ENCODE measurements at regions not wholly inside any gene's neighbourhood (a gene's known extent, or its start where the extent isn't known, plus 50 kb on each side); places are given as distances from the start of the nearest gene placed in this dataset.

DNA sequence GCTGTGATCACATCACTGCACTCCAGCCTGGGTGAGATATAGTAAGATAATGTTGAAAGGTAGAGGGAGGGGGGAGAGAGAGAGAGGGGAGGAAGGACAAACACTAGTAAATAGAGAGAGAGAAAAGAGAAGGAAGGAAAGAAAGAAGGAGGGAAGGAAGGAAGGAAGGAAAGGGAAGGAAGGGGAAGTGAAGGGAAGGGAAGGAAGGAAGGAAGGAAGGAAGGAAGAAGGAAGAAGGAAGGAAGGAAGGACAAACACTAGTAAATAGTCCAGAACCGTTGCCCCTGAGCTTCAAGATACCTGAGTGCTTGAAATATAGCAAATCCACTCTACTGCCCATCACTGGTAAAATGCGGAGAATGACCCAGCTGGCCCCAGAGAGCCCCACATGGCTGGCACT, 156.5 kb upstream of the ZNF507 start:
- no peak overlapping the region for H3K27ac Mint-ChIP-seq
- no peaks in the 10 kb centered on the region; the same call in 1 of the 2 replicates for H3K36me3 Mint-ChIP-seq (ENCODE audit: low read depth)
- H3K27me3 Mint-ChIP-seq (ENCODE audit: insufficient read depth) = peaks cover 3% of the 10 kb centered on the region
- TF ChIP-seq, protein P1, sequence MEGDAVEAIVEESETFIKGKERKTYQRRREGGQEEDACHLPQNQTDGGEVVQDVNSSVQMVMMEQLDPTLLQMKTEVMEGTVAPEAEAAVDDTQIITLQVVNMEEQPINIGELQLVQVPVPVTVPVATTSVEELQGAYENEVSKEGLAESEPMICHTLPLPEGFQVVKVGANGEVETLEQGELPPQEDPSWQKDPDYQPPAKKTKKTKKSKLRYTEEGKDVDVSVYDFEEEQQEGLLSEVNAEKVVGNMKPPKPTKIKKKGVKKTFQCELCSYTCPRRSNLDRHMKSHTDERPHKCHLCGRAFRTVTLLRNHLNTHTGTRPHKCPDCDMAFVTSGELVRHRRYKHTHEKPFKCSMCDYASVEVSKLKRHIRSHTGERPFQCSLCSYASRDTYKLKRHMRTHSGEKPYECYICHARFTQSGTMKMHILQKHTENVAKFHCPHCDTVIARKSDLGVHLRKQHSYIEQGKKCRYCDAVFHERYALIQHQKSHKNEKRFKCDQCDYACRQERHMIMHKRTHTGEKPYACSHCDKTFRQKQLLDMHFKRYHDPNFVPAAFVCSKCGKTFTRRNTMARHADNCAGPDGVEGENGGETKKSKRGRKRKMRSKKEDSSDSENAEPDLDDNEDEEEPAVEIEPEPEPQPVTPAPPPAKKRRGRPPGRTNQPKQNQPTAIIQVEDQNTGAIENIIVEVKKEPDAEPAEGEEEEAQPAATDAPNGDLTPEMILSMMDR (IDR thresholded peaks at IDR 0.05) = no peak
- H3K4me3 Mint-ChIP-seq = no peak overlapping the region
- H3K9me3 Mint-ChIP-seq = peaks cover 57% of the 10 kb centered on the region
- H3K4me1 Mint-ChIP-seq (ENCODE audit: low read depth) = no peaks in the 10 kb centered on the region
- DNase-seq = no peak

DNA sequence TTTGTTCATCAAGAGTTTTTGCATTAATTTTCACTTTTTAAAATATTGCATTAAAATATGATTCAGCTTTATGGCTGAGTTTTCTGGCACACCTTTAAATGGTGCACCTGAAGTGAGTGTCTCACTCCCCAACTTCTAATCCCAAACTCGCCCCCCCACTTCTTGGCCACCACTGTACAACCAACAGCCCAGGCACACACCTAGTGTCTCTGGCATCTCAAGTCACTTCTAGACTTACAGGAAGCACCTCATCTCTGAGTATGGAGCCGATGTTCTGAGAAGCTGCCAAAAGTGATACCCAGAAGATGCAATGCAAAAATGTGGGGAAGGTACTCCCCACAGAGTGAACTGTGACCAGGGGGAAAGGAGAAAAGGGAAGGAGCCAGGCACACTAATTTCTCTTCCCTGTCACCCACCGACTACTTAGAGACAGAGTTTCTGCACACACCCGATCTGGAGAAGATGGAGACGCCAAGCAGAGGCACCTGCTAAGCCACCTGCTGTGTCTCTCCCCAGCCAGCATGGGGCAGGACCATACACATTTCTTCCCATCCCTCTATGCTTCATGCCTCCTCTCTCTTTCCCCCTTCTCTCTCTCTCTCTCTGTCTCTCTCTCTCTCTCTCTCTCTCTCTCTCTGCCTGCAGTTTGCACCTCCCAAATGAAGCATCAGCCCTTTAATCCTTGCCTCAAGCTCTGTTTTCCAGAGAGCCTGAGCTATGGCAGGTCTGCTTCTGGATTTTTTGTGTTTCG, 155.3 kb upstream of the ZNF507 start:
- Mint-ChIP-seq H3K4me1 (ENCODE audit: low read depth) (no peaks in the 10 kb centered on the region), H3K36me3 (ENCODE audit: low read depth) (no peaks in the 10 kb centered on the region; the same call in 1 of the 2 replicates), H3K4me3 (no peak overlapping the region), H3K27ac (no peak overlapping the region), H3K27me3 (ENCODE audit: insufficient read depth) (peaks cover 3% of the 10 kb centered on the region), H3K9me3 (peaks cover 47% of the 10 kb centered on the region)
- TF ChIP-seq, protein P1 (IDR thresholded peaks at IDR 0.05) = no peak
- no peak for DNase-seq

DNA sequence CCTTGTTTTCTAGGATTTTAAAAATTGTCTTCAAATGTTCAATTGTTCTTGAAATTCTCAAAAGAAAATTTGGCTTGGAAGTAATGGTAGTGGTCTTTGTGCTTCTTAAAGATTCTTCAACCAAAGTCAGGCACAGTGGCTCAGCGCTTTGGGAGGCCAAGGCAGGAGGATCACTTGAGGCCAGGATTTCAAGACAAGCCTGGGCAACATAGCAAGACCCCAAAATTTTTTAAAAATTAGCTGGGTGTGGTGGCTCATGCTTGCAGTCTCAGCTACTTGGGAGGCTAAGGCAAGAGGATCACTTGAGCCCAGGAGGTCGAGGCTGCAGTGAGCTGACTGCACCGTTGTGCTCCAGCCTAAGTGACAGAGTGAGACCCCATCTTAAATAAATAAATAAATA, 153.5 kb upstream of the ZNF507 start:
- H3K27ac Mint-ChIP-seq = no peak overlapping the region
- TF ChIP-seq, protein P1 (IDR thresholded peaks at IDR 0.05) = no peak
- peaks cover 38% of the 10 kb centered on the region for H3K9me3 Mint-ChIP-seq
- no peaks in the 10 kb centered on the region for H3K4me1 Mint-ChIP-seq (ENCODE audit: low read depth)
- DNase-seq = no peak
- no peak overlapping the region for H3K4me3 Mint-ChIP-seq
- H3K36me3 Mint-ChIP-seq (ENCODE audit: low read depth) = no peaks in the 10 kb centered on the region; the same call in 1 of the 2 replicates
- peaks cover 6% of the 10 kb centered on the region for H3K27me3 Mint-ChIP-seq (ENCODE audit: insufficient read depth)

GRCh38 chr19:32195706-32196610, 149.5 kb upstream of the ZNF507 start:
- TF ChIP-seq, protein P1 (IDR thresholded peaks at IDR 0.05) = no peak
- H3K36me3 Mint-ChIP-seq (ENCODE audit: low read depth) = no peaks in the 10 kb centered on the region
- H3K4me1 Mint-ChIP-seq (ENCODE audit: low read depth) = no peaks in the 10 kb centered on the region
- DNase-seq = no peak
- H3K27me3 Mint-ChIP-seq (ENCODE audit: insufficient read depth) = peaks cover 4% of the 10 kb centered on the region
- H3K9me3 Mint-ChIP-seq = peaks cover 32% of the 10 kb centered on the region
- no peak overlapping the region for H3K4me3 Mint-ChIP-seq
- H3K27ac Mint-ChIP-seq = no peak overlapping the region

- Mint-ChIP-seq H3K9me3 (peaks cover 31% of the 10 kb centered on the region), H3K27ac (no peak overlapping the region), H3K27me3 (ENCODE audit: insufficient read depth) (peaks cover 4% of the 10 kb centered on the region; the same call in 1 of the 2 replicates), H3K4me3 (no peak overlapping the region), H3K4me1 (ENCODE audit: low read depth) (no peaks in the 10 kb centered on the region), H3K36me3 (ENCODE audit: low read depth) (no peaks in the 10 kb centered on the region)
- TF ChIP-seq, protein P1 (IDR thresholded peaks at IDR 0.05) = no peak
- no peak for DNase-seq
These were observed 148.6 kb upstream of the ZNF507 start for GRCh38 chr19:32196690-32197420.

All from HFFc6 (cell line).